ENCODE measurements at regions not wholly inside any gene's neighbourhood (a gene's known extent, or its start where the extent isn't known, plus 50 kb on each side); places are given as distances from the start of the nearest gene placed in this dataset.

DNA sequence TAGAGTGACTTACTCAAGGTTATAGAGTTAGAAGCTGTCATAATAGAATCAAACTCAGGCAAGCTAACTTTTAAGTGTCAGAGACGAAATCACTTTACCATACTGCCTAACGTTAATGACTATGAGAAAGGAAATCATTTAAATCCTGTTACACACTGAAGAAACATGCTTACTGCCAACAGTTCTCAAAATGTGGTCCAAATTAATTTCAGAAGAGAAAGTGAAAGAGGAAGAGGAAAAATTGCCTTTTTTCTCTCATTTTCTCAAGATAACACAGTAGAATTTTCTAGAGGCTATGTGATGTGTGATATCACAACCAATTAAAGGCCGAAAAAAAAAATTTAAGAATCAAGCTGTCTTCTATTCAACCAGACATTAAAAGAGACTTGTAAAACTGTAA is 1362.7 kb upstream of the CHAC2 start:
- TF ChIP-seq CTCF (IDR thresholded peaks at IDR 0.05; ENCODE audit: low read depth, low read length, poor library complexity, severe bottlenecking) (no peak), EZH2phosphoT487 (IDR thresholded peaks at IDR 0.05; ENCODE audit: borderline replicate concordance, low read length) (no peak)
- Histone ChIP-seq H3K27ac (ENCODE audit: low read depth, low read length) (no peak overlapping the region), H4K20me1 (ENCODE audit: control insufficient read depth, insufficient read depth, low read depth, low read length) (no peaks in the 10 kb centered on the region), H3K79me2 (ENCODE audit: control insufficient read depth, low read length) (no peaks in the 10 kb centered on the region), H3K9me2 (replicated peaks; ENCODE audit: control insufficient read depth, low read length) (no peaks in the 10 kb centered on the region), H3F3A (ENCODE audit: control insufficient read depth, insufficient read depth) (no peaks in the 10 kb centered on the region), H3K27me3 (ENCODE audit: control insufficient read depth, low read length) (no peaks in the 10 kb centered on the region), H3K36me3 (ENCODE audit: control insufficient read depth, low read length) (no peaks in the 10 kb centered on the region), H3K4me2 (ENCODE audit: low read length) (no peak overlapping the region), H3K4me3 (ENCODE audit: low read length) (no peak overlapping the region), H3K4me1 (ENCODE audit: control insufficient read depth, low read length) (no peaks in the 10 kb centered on the region), H3K9me3 (ENCODE audit: control insufficient read depth, insufficient read depth, low read length) (no peaks in the 10 kb centered on the region)

DNA sequence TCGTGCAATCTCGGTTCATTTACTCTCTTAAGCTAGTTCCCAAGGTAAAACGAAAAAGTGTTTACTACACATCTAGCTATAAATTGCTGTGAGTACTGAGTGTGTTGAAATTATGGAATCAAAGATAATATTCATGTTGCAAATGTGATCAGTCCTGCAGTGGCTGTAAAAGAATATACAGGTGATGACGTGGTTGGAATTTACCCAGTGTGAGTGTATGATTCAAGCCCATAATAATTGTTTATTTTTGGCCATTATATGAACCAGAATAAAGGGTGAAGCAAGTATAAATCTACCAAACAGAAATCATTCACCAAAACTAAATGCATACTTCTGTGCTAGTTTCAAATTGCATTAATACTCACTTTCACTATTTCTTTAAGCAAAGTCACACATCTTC is 1363.6 kb upstream of the CHAC2 start:
- Histone ChIP-seq H3K9me2 (replicated peaks; ENCODE audit: control insufficient read depth, low read length) (no peaks in the 10 kb centered on the region), H3K9me3 (ENCODE audit: control insufficient read depth, insufficient read depth, low read length) (no peaks in the 10 kb centered on the region), H3K4me1 (ENCODE audit: control insufficient read depth, low read length) (no peaks in the 10 kb centered on the region), H3K4me3 (ENCODE audit: low read length) (no peak overlapping the region), H3F3A (ENCODE audit: control insufficient read depth, insufficient read depth) (no peaks in the 10 kb centered on the region), H3K27ac (ENCODE audit: low read depth, low read length) (no peak overlapping the region), H3K27me3 (ENCODE audit: control insufficient read depth, low read length) (no peaks in the 10 kb centered on the region), H3K4me2 (ENCODE audit: low read length) (no peak overlapping the region), H3K36me3 (ENCODE audit: control insufficient read depth, low read length) (no peaks in the 10 kb centered on the region), H3K79me2 (ENCODE audit: control insufficient read depth, low read length) (no peaks in the 10 kb centered on the region), H4K20me1 (ENCODE audit: control insufficient read depth, insufficient read depth, low read depth, low read length) (no peaks in the 10 kb centered on the region)
- no peak for TF ChIP-seq EZH2phosphoT487 (IDR thresholded peaks at IDR 0.05; ENCODE audit: borderline replicate concordance, low read length)
- TF ChIP-seq CTCF (IDR thresholded peaks at IDR 0.05; ENCODE audit: low read depth, low read length, poor library complexity, severe bottlenecking): no peak

DNA sequence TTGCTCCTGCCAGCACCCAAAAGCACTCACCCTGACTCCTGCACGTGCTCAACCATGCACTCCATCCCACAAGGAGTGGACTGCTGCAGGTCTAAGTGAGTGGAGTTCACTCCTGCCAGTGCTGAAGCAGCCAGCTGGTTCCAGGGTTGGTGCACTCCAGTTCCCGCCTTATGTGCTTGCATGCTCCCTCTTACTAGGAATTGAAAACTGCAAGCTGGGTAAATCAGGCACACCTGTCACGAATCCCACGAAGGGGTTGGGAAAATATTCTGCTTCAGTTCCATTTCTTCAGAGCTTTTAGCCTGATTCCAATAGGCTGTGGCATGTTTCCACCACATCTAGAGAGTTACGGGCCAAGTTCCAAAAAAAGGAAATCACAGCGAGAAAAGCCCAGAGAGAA is 1365.5 kb upstream of the CHAC2 start:
- Histone ChIP-seq H3K9me2 (replicated peaks; ENCODE audit: control insufficient read depth, low read length) (no peaks in the 10 kb centered on the region), H3K36me3 (ENCODE audit: control insufficient read depth, low read length) (no peaks in the 10 kb centered on the region), H3K4me1 (ENCODE audit: control insufficient read depth, low read length) (no peaks in the 10 kb centered on the region), H3K4me3 (ENCODE audit: low read length) (no peak overlapping the region), H3K27ac (ENCODE audit: low read depth, low read length) (no peak overlapping the region), H3K79me2 (ENCODE audit: control insufficient read depth, low read length) (no peaks in the 10 kb centered on the region), H3K9me3 (ENCODE audit: control insufficient read depth, insufficient read depth, low read length) (no peaks in the 10 kb centered on the region), H4K20me1 (ENCODE audit: control insufficient read depth, insufficient read depth, low read depth, low read length) (no peaks in the 10 kb centered on the region), H3F3A (ENCODE audit: control insufficient read depth, insufficient read depth) (no peaks in the 10 kb centered on the region), H3K27me3 (ENCODE audit: control insufficient read depth, low read length) (no peaks in the 10 kb centered on the region), H3K4me2 (ENCODE audit: low read length) (no peak overlapping the region)
- TF ChIP-seq CTCF (IDR thresholded peaks at IDR 0.05; ENCODE audit: low read depth, low read length, poor library complexity, severe bottlenecking) (no peak), EZH2phosphoT487 (IDR thresholded peaks at IDR 0.05; ENCODE audit: borderline replicate concordance, low read length) (no peak)

- Histone ChIP-seq H3K4me3 (ENCODE audit: low read length) (no peak overlapping the region), H3K9me2 (replicated peaks; ENCODE audit: control insufficient read depth, low read length) (no peaks in the 10 kb centered on the region), H3K27ac (ENCODE audit: low read depth, low read length) (no peak overlapping the region), H3F3A (ENCODE audit: control insufficient read depth, insufficient read depth) (no peaks in the 10 kb centered on the region), H3K27me3 (ENCODE audit: control insufficient read depth, low read length) (no peaks in the 10 kb centered on the region), H3K36me3 (ENCODE audit: control insufficient read depth, low read length) (no peaks in the 10 kb centered on the region), H3K79me2 (ENCODE audit: control insufficient read depth, low read length) (no peaks in the 10 kb centered on the region), H3K4me1 (ENCODE audit: control insufficient read depth, low read length) (no peaks in the 10 kb centered on the region), H3K4me2 (ENCODE audit: low read length) (no peak overlapping the region), H3K9me3 (ENCODE audit: control insufficient read depth, insufficient read depth, low read length) (no peaks in the 10 kb centered on the region), H4K20me1 (ENCODE audit: control insufficient read depth, insufficient read depth, low read depth, low read length) (no peaks in the 10 kb centered on the region)
- TF ChIP-seq CTCF (IDR thresholded peaks at IDR 0.05; ENCODE audit: low read depth, low read length, poor library complexity, severe bottlenecking) (no peak), EZH2phosphoT487 (IDR thresholded peaks at IDR 0.05; ENCODE audit: borderline replicate concordance, low read length) (no peak)
Observed at GRCh38 chr2:52396836-52397235, 1364.9 kb upstream of the NRXN1 start.

All from DOHH2 (cell line).